ENCODE measurements at regions not wholly inside any gene's neighbourhood (a gene's known extent, or its start where the extent isn't known, plus 50 kb on each side); places are given as distances from the start of the nearest gene placed in this dataset.

GRCh38 chr3:137958636-137959035 is 51.3 kb upstream of the CLDN18 start:
- no peak for DNase-seq (ENCODE audit: extremely low read depth, low read depth)
